Body of pancreas (tissue), 4 donors: ENCODE measurements at regions not wholly inside any gene's neighbourhood (a gene's known extent, or its start where the extent isn't known, plus 50 kb on each side); places are given as distances from the start of the nearest gene placed in this dataset.

ENCODE experiments used
- ATAC-seq: fragments of 150-250 bp; one replicate; pipeline ENCODE4 v1.9.1; 2016
- DNase-seq, 4 donors: peaks; one replicate each; pipeline ENCODE4 v3.0.0-alpha.2; 2019
- H3K27ac ChIP-seq, 4 donors: fragments of 200-600 bp; sonication (generic); 1 replicate in 3 of 4; 2 replicates in 1 of 4; pipeline versions ENCODE4 v1.5.1 to v1.6.1; 2016 to 2019; ENCODE audit warnings: mild to moderate bottlenecking in 1 of 4, mixed read lengths in 1 of 4, moderate library complexity in 1 of 4
- H3K27me3 ChIP-seq, 2 donors: fragments of 200-600 bp; sonication (generic); one replicate each; pipeline ENCODE4 v1.6.0; 2016; ENCODE audit warnings: mild to moderate bottlenecking in 1 of 2
- H3K36me3 ChIP-seq, 2 donors: fragments of 200-600 bp; sonication (generic); replicated peaks in 1 of 2; 2 replicates each; pipeline ENCODE4 v1.5.1; 2016; ENCODE audit warnings: low read depth in 2 of 2; ENCODE audit not compliant: insufficient read depth in 1 of 2
- H3K4me1 ChIP-seq: fragments of 200-600 bp; sonication (generic); one replicate; pipeline ENCODE4 v1.6.0; 2016
- H3K4me3 ChIP-seq, 2 donors: fragments of 200-600 bp; sonication (generic); 1 replicate in 1 of 2; 2 replicates in 1 of 2; pipeline ENCODE4 v1.5.1; 2016 to 2019
- H3K9me3 ChIP-seq, 3 donors: fragments of 200-600 bp; sonication (generic); 1 replicate in 2 of 3; 2 replicates in 1 of 3; pipeline ENCODE4 v1.5.1; 2016
- POLR2A ChIP-seq, 3 donors: fragments of 450-650 bp; IDR thresholded peaks; one replicate each; pipeline ENCODE4 v1.6.1; 2016; ENCODE audit warnings: antibody characterized with exemption in 3 of 3, mild to moderate bottlenecking in 2 of 3
- WGBS, 2 donors: methylation state at CpG; one replicate each; pipeline ENCODE4 v1.1.5; 2017; 5-methylcytosine and 5-hydroxymethylcytosine counted together
- intact Hi-C: fragments of 100-400 bp; cut with DNase I; formaldehyde crosslinking; loops from one replicate; pipeline ENCODE4 v1.15.1; 2023
- TF ChIP-seq, protein P1 (sequence below), 7 experiments: fragments of 450-650 bp in 4 of 7; fragments of 200-600 bp in 3 of 7; sonication (generic) in 3 of 7; IDR thresholded peaks; one replicate each; pipeline ENCODE4 v1.5.1; 2016 to 2019; ENCODE audit warnings: antibody characterized with exemption in 7 of 7

DNA sequence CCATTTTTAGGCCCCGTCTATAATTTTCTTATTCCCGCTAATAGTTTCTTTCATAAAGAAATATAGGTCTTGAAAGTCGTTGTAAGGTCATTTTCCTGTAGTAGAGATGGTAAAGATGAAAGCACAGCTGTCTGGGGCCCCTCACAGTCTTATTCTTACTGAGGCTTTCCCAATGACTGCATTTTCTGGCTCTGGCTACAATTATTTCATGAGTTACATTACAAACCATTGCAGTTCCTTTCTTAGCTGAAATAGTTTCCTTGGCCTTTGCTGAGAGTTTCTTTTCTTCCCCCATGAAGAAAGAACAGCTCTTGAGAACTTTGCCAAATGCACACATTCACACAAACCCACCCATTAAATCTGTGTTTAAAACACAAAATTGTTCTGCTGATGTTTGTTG lies 113.0 kb downstream of the DYRK2 start:
- DNase-seq: no peak
- TF ChIP-seq POLR2A (IDR thresholded peaks at IDR 0.05): no peak
- TF ChIP-seq, protein P1, sequence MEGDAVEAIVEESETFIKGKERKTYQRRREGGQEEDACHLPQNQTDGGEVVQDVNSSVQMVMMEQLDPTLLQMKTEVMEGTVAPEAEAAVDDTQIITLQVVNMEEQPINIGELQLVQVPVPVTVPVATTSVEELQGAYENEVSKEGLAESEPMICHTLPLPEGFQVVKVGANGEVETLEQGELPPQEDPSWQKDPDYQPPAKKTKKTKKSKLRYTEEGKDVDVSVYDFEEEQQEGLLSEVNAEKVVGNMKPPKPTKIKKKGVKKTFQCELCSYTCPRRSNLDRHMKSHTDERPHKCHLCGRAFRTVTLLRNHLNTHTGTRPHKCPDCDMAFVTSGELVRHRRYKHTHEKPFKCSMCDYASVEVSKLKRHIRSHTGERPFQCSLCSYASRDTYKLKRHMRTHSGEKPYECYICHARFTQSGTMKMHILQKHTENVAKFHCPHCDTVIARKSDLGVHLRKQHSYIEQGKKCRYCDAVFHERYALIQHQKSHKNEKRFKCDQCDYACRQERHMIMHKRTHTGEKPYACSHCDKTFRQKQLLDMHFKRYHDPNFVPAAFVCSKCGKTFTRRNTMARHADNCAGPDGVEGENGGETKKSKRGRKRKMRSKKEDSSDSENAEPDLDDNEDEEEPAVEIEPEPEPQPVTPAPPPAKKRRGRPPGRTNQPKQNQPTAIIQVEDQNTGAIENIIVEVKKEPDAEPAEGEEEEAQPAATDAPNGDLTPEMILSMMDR (IDR thresholded peaks at IDR 0.05): no peak
- H3K27ac ChIP-seq: no peak overlapping the region
- no peaks in the 10 kb centered on the region for H3K27me3 ChIP-seq
- no peak overlapping the region for H3K4me3 ChIP-seq
- intact Hi-C loops: no loop called here
- peaks cover 18% of the 10 kb centered on the region for H3K4me1 ChIP-seq
- no peaks in the 10 kb centered on the region for H3K36me3 ChIP-seq
- ATAC-seq: no peak
- 78 to 94% methylated on average over 3 of the region's 3 CpGs for WGBS, 2 donors
- H3K9me3 ChIP-seq: no peaks in the 10 kb centered on the region

DNA sequence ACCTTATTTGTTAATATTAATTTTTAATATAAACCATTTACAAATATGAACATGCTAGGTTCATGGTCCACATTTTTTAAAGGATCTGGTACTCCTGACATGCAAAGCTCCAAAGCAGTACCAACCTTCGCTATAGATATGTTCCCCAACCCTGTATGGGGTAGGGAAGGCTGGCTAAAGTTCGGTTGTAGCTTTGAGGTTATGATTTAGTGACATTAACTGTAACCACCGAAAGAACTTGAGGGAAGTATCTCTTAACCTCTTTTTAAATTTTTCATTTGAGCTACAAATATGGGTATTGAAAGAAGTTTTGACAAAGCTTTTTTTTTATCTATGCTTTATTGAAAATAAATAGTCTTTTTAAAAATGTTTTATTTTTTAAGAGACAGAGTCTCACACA lies 115.5 kb downstream of the DYRK2 start:
- peaks cover 18% of the 10 kb centered on the region for H3K4me1 ChIP-seq
- DNase-seq (no peak), ATAC-seq (no peak)
- no peak overlapping the region for H3K27ac ChIP-seq
- H3K27me3 ChIP-seq: no peaks in the 10 kb centered on the region
- intact Hi-C loops: no loop called here
- WGBS, 2 donors: 87 to 93% methylated on average over 3 of the region's 3 CpGs
- TF ChIP-seq, protein P1 (IDR thresholded peaks at IDR 0.05): no peak
- TF ChIP-seq POLR2A (IDR thresholded peaks at IDR 0.05): no peak
- no peaks in the 10 kb centered on the region for H3K9me3 ChIP-seq
- no peaks in the 10 kb centered on the region for H3K36me3 ChIP-seq
- no peak overlapping the region for H3K4me3 ChIP-seq

- H3K27me3 ChIP-seq: no peaks in the 10 kb centered on the region
- H3K27ac ChIP-seq: peak overlapping the region in 3 of 4 donors; percentile 40 to 71 (median 52)
- H3K9me3 ChIP-seq: no peaks in the 10 kb centered on the region
- peak; percentile 91 for ATAC-seq
- H3K4me3 ChIP-seq: no peak overlapping the region
- TF ChIP-seq, protein P1 (IDR thresholded peaks at IDR 0.05): no peak
- no peak for TF ChIP-seq POLR2A (IDR thresholded peaks at IDR 0.05)
- DNase-seq: peak; percentile 70 to 87 (median 75)
- no peaks in the 10 kb centered on the region for H3K36me3 ChIP-seq
- intact Hi-C loops: no loop called here
- H3K4me1 ChIP-seq: peaks cover 18% of the 10 kb centered on the region
- 36 to 40% methylated on average over 5 of the region's 5 CpGs for WGBS, 2 donors
Observed at GRCh38 chr12:67764946-67765619, 116.5 kb downstream of the DYRK2 start.

- 62 to 63% methylated on average over 7 of the region's 7 CpGs for WGBS, 2 donors
- ATAC-seq (no peak), DNase-seq (peak in 1 of 4 donors; percentile 14)
- TF ChIP-seq, protein P1 (IDR thresholded peaks at IDR 0.05): no peak
- TF ChIP-seq POLR2A (IDR thresholded peaks at IDR 0.05): no peak
- Histone ChIP-seq H3K36me3 (no peaks in the 10 kb centered on the region), H3K27me3 (no peaks in the 10 kb centered on the region), H3K9me3 (no peaks in the 10 kb centered on the region), H3K27ac (peak overlapping the region in 1 of 4 donors; percentile 52), H3K4me3 (no peak overlapping the region), H3K4me1 (peaks cover 18% of the 10 kb centered on the region)
- intact Hi-C loops: no loop called here
Observed at GRCh38 chr12:67765776-67766766, 117.5 kb downstream of the DYRK2 start.
